Glomerular visceral epithelial cell (primary cell): ENCODE measurements at regions not wholly inside any gene's neighbourhood (a gene's known extent, or its start where the extent isn't known, plus 50 kb on each side); places are given as distances from the start of the nearest gene placed in this dataset.
A peak's percentile ranks its signal among the peaks of the same experiment; 100 is the strongest.

ENCODE experiments used
- DNase-seq: peaks from one replicate; pipeline ENCODE4 v3.0.0-alpha.2; 2016; ENCODE audit errors: extremely low spot score

- DNase-seq = peak; percentile 29
Observed at GRCh38 chr2:196482119-196483065, 157.1 kb upstream of the CCDC150 start.

DNA sequence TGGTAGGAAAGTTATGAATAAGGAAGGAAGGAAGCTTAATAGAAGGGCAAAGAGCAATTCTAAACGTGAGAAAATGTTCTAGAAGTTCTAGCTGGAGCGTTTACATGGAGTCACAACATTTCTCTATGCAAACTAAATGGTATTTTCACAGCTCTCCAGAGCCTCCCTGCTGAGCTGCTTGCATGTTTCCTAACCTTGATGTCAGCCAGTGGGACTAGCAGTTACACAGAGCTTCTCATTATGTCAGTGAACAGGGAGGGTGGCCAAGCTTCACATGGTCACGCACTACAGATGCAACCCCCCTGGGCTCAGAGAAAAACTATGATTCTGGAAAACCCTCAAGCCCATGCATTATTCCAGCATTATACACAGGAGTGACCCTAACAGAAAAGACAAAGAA, 153.4 kb upstream of the CCDC150 start:
- DNase-seq = no peak

- no peak for DNase-seq
Observed at GRCh38 chr2:196487417-196487816, 152.1 kb upstream of the CCDC150 start.

DNA sequence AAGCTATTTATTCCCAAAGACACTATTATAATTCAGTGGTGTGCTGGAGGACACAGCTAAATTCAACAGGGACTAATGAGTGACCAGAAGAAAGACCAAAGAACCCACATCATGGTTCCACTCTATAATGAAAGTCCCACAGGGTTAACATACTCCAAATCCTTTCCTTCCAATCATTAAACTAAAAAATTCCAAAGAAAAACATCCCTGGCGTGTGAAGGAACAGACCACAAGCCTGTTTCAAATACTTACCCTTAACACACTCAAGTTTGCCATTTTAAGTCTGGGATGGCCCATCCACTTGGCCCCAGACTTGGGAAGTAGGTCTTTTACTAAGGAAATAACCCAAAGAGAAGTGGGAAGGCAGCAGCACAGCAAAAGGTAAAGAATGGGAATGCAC, 150.1 kb upstream of the CCDC150 start:
- DNase-seq = peak; percentile 31

GRCh38 chr2:196492946-196493345, 146.6 kb upstream of the CCDC150 start:
- no peak for DNase-seq

DNA sequence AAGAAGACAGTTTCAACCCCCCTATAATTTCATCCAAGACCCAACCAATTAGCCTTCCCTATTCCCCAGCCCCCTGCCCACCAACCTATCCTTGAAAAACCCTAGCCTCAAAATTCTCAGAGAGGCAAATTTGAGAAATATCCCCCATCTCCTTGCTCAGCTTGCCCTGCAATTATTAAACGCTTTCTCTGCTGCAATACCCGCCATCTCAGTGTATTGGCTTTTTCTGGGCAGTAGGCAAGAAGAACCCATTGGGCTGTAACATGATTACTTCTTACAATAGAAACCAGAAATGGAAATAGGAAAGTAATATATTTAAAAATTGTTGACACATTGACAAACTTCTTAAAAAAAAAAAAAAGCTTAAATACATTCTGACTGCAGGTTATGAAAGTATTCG, 140.6 kb upstream of the CCDC150 start:
- no peak for DNase-seq

GRCh38 chr2:196499686-196500085, 139.8 kb upstream of the CCDC150 start:
- no peak for DNase-seq

DNA sequence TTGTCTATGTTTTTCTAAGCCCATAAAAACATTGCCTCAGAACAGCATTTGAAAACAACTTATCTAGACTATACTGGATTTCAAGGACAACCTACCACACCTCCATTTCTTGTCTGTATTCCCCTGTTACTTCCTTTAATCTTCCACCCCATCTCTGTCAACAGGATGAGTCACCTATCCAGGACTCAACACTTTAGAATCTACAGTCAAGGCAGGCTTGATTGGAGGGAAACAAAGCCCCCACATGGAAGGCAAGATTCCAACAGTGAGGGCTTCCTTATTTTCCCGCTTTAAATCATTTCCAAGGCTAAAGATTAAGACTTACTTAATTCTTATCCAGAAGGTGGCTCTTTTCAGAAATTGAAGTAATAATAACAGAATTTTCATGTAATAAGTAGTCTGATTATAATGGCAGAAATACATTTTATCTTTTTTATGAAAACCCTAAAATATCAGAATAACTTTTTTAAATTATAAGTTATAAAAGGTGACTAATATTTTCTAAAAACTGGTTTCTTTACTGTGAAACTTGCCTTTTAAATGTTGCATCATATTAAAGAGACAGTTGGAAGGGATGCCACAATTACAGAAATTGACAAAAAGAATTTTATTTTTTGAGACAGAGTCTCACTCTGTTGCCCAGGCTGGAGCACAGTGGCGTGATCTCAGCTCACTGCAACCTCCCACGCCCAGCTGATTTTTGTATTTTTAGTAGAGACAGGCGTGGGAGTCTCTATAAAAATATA, 138.7 kb upstream of the CCDC150 start:
- DNase-seq = peak; percentile 11

GRCh38 chr2:196501836-196502235, 137.7 kb upstream of the CCDC150 start:
- DNase-seq = no peak

- no peak for DNase-seq
Observed at GRCh38 chr2:196502386-196502785, 137.1 kb upstream of the CCDC150 start.

GRCh38 chr2:196503398-196503797, 136.1 kb upstream of the CCDC150 start:
- DNase-seq = no peak

DNA sequence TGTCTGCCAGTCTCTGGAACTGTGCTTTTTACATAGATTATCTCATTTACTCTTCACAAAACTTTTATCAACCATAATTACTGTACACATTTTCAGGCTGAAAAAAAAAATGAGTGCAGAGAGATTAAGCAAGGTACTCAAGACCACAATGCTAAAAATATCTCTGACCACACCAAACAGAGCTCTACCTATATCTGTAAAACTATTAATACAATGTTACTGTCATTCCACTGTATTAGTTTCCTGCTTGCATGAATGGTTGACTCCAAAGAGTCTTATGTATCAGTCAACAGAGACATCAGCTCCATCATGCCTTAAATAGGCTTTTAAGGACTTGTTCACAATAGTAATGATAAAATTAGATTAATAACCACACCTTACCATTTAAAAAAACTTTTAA, 134.7 kb upstream of the CCDC150 start:
- no peak for DNase-seq

GRCh38 chr2:196510246-196510645, 129.3 kb upstream of the CCDC150 start:
- DNase-seq = no peak

- no peak for DNase-seq
Observed at GRCh38 chr2:196511258-196512168, 128.0 kb upstream of the CCDC150 start.

DNA sequence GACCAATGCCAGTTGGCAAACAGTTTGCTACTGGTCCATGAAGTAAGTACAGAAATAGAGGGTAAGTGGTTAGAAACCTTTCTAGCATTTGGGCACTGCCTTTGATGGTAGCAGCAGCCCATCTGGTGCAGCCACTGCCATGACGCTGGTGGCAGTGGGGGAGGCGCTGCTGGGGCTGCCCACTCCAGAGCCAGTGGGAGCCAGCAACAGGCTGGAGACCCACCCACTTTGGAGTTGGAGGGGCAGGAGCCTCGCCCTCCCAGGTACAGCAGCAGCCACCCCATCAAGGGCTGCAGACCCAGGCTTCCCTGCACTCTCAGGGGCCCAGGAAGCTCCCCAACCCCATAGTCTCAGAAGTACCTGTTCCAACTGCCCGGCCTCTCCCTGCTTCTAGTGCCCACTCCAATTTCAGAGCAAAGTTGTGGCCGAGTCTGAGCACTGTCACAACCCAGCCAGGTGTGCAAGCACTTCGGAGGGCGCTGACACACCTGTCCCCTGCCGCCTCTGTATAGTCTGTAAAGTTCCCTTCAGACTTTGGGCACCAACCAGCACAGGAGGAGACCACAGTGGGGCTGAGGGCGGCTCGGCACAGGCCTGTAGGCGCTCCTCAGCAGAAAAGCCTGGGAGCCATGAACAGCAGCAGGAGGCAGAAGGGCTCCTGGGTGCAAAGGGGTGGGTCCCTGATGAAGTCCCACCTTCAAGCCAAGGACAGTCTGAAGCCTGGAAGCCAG, 125.6 kb upstream of the CCDC150 start:
- no peak for DNase-seq

DNA sequence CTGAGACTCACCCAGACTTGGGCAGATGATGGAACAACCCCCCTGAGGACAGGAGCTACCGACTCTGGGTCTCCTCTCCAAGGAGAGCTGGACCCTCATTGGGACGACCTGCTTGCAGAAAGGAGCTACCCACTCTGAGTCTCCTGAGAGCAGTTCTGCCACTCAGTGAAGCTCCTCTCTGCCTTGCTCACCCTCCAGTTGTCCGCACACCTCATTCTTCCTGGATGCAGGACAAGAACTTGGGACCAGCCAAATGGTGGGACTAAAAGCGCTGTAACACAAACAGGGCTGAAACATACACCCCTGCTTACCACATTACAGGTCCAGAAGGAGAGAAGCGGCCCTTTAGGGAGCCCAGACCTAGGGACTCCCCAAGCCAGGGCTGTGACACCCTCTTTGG, 124.9 kb upstream of the CCDC150 start:
- no peak for DNase-seq

DNA sequence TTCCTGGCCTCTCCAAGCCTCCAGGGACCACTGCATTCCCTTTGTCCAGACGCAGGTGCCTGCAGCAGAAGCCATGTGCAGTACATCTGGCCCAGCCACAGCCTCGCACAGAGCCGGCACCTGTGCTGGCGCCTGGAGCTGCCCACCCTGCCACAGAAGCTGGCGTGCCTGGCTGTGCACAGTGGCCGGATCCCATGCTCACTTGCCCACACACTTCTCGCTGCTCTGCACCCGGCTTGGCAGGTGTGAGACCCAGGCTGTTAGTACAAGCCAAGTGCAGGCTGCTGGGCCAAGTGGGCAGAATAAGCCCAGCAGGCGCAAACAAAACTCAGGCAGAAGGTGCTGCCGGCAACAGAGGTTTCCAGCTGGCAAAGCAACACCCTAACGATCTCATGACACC, 124.5 kb upstream of the CCDC150 start:
- DNase-seq = no peak

DNA sequence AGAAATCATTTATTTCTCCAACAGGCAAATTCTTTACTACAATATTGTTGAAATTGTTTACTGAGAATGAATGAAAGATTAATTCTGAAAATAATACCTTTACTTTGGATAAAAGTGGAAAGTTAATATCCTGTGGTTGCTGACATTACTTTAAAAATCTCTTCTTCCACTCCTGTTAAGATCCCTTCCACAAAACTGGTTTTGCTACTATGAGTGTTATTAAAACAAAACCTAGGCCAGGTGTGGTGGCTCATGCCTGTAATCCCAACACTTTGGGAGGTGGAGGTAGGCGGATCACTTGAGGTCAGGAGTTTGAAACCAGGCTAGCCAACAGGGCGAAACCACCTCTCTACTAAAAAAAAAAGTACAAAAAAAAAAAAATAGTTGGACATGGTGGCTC, 123.9 kb upstream of the CCDC150 start:
- DNase-seq = no peak

DNA sequence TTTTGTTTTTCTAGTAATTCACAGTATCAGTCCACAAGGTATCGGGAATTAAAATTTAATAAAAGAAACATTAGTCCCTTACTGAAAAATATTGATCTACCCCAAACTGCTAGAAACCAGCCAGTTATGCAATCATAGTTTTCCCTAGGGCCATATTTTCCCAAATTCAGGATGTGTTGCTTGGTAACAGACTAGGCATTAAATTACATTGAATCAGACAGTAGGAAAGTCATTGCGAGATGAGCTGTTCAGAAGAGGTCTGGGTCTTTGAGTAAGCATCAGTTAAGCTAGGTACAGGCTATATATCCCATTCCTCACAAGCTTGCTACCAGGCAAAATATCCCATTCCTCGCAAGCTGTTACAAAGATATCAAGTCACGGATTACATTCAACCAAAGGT, 123.0 kb upstream of the CCDC150 start:
- DNase-seq = no peak

GRCh38 chr2:196520605-196521004, 118.9 kb upstream of the CCDC150 start:
- no peak for DNase-seq
